ENCODE measurements at regions not wholly inside any gene's neighbourhood (a gene's known extent, or its start where the extent isn't known, plus 50 kb on each side); places are given as distances from the start of the nearest gene placed in this dataset.

- Histone ChIP-seq H3K4me1 (no peaks in the 10 kb centered on the region), H3K27me3 (replicated peaks; ENCODE audit: control insufficient read depth, insufficient read depth, low read length) (no peaks in the 10 kb centered on the region), H3K9me3 (no peaks in the 10 kb centered on the region), H3K36me3 (ENCODE audit: control insufficient read depth, insufficient read depth, low read length) (no peaks in the 10 kb centered on the region), H3K4me3 (ENCODE audit: low read depth, low read length) (no peak overlapping the region)
- H3K9me3 Mint-ChIP-seq (ENCODE audit: unreplicated experiment) = no peaks in the 10 kb centered on the region
- BruUV-seq (replicated peaks) = no TSS peak
- no peaks in the 10 kb centered on the region for H3K4me1 Mint-ChIP-seq (ENCODE audit: low read depth, unreplicated experiment)
- no peak overlapping the region for H3K27ac Mint-ChIP-seq (ENCODE audit: unreplicated experiment)
- H3K27me3 Mint-ChIP-seq (ENCODE audit: insufficient read depth, unreplicated experiment) = peaks cover 11% of the 10 kb centered on the region
- CTCF ChIA-PET = no interaction called here
- no peak overlapping the region for H3K4me3 Mint-ChIP-seq (ENCODE audit: unreplicated experiment)
- intact Hi-C loops (cut with micrococcal nuclease; ENCODE audit: unreplicated experiment) = no loop called here
- POLR2A ChIA-PET = no interaction called here
- no peak for DNase-seq
- H3K36me3 Mint-ChIP-seq (ENCODE audit: insufficient read depth, unreplicated experiment) = no peaks in the 10 kb centered on the region
- TF ChIP-seq, protein P1, sequence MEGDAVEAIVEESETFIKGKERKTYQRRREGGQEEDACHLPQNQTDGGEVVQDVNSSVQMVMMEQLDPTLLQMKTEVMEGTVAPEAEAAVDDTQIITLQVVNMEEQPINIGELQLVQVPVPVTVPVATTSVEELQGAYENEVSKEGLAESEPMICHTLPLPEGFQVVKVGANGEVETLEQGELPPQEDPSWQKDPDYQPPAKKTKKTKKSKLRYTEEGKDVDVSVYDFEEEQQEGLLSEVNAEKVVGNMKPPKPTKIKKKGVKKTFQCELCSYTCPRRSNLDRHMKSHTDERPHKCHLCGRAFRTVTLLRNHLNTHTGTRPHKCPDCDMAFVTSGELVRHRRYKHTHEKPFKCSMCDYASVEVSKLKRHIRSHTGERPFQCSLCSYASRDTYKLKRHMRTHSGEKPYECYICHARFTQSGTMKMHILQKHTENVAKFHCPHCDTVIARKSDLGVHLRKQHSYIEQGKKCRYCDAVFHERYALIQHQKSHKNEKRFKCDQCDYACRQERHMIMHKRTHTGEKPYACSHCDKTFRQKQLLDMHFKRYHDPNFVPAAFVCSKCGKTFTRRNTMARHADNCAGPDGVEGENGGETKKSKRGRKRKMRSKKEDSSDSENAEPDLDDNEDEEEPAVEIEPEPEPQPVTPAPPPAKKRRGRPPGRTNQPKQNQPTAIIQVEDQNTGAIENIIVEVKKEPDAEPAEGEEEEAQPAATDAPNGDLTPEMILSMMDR (IDR thresholded peaks at IDR 0.05; ENCODE audit: insufficient read depth in 1 of 2, low read depth in 1 of 2, low read length in 1 of 2, severe bottlenecking in 1 of 2, unreplicated experiment in 1 of 2) = no peak
These were observed 736.5 kb downstream of the REEP3 start for GRCh38 chr10:64257704-64258103.

DNA sequence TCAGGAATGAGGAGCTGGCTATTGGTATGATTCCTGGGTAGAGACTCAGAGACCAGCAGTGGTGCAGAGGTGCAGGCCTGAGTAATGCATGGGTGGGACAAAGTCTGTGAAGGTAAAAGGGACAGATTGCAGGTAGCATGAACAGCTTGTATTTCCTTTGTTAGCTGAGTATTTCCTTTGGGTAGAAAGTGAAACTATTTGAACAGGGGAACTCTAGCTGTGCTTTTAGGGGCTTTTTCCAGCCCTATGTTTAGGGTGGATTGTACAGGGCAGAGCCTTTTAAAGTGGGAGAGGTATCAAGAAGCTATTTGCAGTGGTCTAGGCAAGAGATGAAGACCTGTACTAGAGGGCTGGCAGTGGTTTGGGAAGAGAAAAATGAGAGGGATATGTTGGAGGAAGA, 739.9 kb downstream of the REEP3 start:
- Histone ChIP-seq H3K9me3 (no peaks in the 10 kb centered on the region), H3K4me1 (no peaks in the 10 kb centered on the region), H3K27me3 (replicated peaks; ENCODE audit: control insufficient read depth, insufficient read depth, low read length) (no peaks in the 10 kb centered on the region), H3K36me3 (ENCODE audit: control insufficient read depth, insufficient read depth, low read length) (no peaks in the 10 kb centered on the region), H3K4me3 (ENCODE audit: low read depth, low read length) (no peak overlapping the region)
- no peaks in the 10 kb centered on the region for H3K4me1 Mint-ChIP-seq (ENCODE audit: low read depth, unreplicated experiment)
- ChIA-PET POLR2A (no interaction called here), CTCF (interaction anchor here (0.6 kb wide), 1 partner anchor 70 kb away, joined by 3 read pairs; no protein-coding TSS in a partner anchor)
- H3K9me3 Mint-ChIP-seq (ENCODE audit: unreplicated experiment) = no peaks in the 10 kb centered on the region
- BruUV-seq (replicated peaks) = no TSS peak
- intact Hi-C loops (cut with micrococcal nuclease; ENCODE audit: unreplicated experiment) = no loop called here
- no peak for DNase-seq
- no peaks in the 10 kb centered on the region for H3K36me3 Mint-ChIP-seq (ENCODE audit: insufficient read depth, unreplicated experiment)
- H3K4me3 Mint-ChIP-seq (ENCODE audit: unreplicated experiment) = no peak overlapping the region
- no peak overlapping the region for H3K27ac Mint-ChIP-seq (ENCODE audit: unreplicated experiment)
- TF ChIP-seq, protein P1 (IDR thresholded peaks at IDR 0.05; ENCODE audit: insufficient read depth in 1 of 2, low read depth in 1 of 2, low read length in 1 of 2, severe bottlenecking in 1 of 2, unreplicated experiment in 1 of 2) = no peak
- H3K27me3 Mint-ChIP-seq (ENCODE audit: insufficient read depth, unreplicated experiment) = peaks cover 14% of the 10 kb centered on the region

DNA sequence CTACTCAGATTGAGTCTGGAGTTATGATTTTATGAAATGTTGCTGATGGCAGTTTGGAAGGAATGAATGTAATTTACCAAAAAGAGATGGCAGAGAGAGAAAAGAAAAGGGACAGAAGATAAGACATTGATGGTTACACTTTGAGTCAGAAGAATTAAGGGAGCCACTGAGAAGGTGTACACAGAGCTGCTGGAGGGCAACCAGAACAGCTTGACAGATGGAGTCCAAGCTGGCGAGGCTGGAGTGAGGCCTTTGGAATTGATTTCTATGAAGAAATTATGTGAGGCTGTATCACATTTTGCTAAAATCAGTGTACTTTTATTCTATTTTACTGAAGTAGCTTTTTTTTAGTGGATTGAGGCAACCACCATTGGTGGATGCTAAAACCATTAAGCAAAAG, 740.5 kb downstream of the REEP3 start:
- Histone ChIP-seq H3K4me1 (no peaks in the 10 kb centered on the region), H3K36me3 (ENCODE audit: control insufficient read depth, insufficient read depth, low read length) (no peaks in the 10 kb centered on the region), H3K27me3 (replicated peaks; ENCODE audit: control insufficient read depth, insufficient read depth, low read length) (no peaks in the 10 kb centered on the region), H3K4me3 (ENCODE audit: low read depth, low read length) (no peak overlapping the region), H3K9me3 (no peaks in the 10 kb centered on the region)
- Mint-ChIP-seq H3K4me3 (ENCODE audit: unreplicated experiment) (no peak overlapping the region), H3K9me3 (ENCODE audit: unreplicated experiment) (no peaks in the 10 kb centered on the region), H3K4me1 (ENCODE audit: low read depth, unreplicated experiment) (no peaks in the 10 kb centered on the region), H3K27me3 (ENCODE audit: insufficient read depth, unreplicated experiment) (peaks cover 11% of the 10 kb centered on the region), H3K36me3 (ENCODE audit: insufficient read depth, unreplicated experiment) (no peaks in the 10 kb centered on the region), H3K27ac (ENCODE audit: unreplicated experiment) (no peak overlapping the region)
- no peak for DNase-seq
- CTCF ChIA-PET = no interaction called here
- TF ChIP-seq, protein P1 (IDR thresholded peaks at IDR 0.05; ENCODE audit: insufficient read depth in 1 of 2, low read depth in 1 of 2, low read length in 1 of 2, severe bottlenecking in 1 of 2, unreplicated experiment in 1 of 2) = no peak
- intact Hi-C loops (cut with micrococcal nuclease; ENCODE audit: unreplicated experiment) = no loop called here
- no TSS peak for BruUV-seq (replicated peaks)
- POLR2A ChIA-PET = no interaction called here

All from Caco-2 (cell line).